ENCODE measurements at regions not wholly inside any gene's neighbourhood (a gene's known extent, or its start where the extent isn't known, plus 50 kb on each side); places are given as distances from the start of the nearest gene placed in this dataset.
"Not testable (repeated sequence)": the region's sequence is repeated elsewhere in the genome, so short reads cannot be mapped to it uniquely, and the experiment has no call there.

- DNase-seq = no peak
Observed at GRCh38 chr3:158882445-158882844, 80.6 kb downstream of the MFSD1 start.

DNA sequence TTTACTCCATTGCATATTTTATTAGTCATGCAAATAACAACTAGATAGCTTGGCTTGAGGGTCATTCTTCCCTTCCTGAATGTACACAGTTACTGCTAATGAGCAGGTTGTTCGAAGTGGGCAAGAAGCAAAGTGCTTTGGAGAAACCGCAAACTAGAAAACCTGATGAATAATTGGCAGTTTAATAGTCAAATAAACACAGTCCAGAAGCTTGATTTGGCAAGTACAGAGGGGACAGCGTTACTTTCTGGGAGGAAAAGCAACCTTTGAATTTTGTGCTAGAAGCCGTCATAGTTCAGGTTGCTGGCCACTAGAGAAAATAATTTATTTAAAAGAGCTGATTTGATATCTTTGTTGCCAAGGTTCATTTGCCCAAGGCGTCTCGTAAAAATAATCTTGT, 94.9 kb downstream of the MFSD1 start:
- DNase-seq = no peak

DNA sequence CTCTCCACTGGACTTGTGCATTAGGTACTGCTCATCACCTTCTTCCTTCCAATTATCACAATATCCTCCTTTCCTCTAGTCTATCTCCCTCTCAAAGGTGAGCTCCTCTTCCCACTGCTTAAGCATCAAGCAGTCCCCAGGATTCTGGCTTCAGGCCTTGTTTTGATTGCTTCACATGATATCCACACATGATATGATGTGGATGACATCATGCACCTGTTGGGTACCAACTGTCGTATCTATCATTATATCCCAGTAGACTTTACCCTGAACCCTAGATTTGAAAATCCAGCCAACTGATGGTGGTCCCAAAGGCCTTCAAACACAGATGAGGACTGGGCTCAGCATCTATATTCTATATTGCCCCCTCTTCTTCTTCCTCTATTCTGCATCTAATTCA, 104.9 kb downstream of the MFSD1 start:
- DNase-seq = no peak

GRCh38 chr3:158908187-158908734, 106.4 kb downstream of the MFSD1 start:
- DNase-seq = no peak

DNA sequence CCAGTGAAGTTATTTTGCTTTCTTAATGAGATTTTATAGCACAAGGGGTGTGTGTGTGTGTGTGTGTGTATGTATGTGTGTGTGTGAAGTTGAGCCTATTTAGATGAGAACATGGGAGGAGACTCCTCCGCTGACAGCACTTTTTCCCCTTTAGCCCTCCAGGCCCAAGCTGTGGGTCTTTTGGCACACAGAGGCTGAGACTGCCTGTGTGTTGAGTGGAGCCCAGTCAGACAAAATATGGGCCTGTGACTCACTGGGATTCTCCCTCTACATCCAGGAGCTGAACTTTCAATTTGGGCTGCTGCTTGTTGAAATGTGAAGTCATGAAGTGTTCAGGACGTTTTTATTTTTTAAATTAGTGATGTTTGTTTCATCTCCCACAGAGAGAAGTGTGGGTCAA, 108.0 kb downstream of the MFSD1 start:
- no peak for DNase-seq

- DNase-seq = no peak
Observed at GRCh38 chr3:158911586-158911985, 109.7 kb downstream of the MFSD1 start.

DNA sequence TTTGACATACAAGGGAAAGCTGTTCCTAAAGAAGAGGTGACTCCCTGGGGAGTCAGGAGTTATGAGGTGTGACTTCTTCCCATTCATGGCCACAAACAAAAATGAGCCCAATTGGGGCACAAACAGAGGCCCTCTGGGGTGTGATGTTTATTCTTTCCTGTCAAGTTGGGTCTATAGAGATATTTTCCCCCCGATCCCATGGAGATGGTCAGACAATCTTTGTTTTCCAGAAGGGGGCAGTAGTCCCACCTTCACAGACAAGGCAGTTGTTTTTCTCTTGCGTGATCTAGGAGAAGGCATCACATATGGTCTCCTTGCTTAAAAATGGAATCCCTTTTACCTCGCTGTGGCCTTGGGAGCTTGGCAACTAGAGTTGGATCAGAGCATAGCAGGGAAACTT, 110.3 kb downstream of the MFSD1 start:
- DNase-seq = no peak

DNA sequence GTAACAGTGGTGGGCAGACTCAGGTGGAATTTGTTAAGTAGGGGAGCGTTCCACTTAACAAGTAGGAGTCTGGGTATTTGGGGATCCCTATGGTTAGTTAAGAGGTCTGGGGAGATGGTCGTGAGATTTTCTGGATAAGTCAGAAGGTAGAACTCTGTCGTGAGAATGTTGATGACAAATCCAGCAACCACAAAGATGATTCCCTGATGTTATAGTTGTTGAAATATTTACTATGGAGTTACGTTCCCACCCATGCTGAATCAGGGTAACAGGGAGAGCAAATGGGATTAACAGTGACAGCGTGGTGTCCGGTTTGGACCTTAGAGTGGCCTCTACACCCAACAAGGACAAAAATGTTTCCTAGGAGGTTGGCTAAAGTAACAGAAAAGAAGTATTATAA, 110.8 kb downstream of the MFSD1 start:
- DNase-seq = no peak

GRCh38 chr3:158916111-158916510, 114.3 kb downstream of the MFSD1 start:
- DNase-seq = no peak

DNA sequence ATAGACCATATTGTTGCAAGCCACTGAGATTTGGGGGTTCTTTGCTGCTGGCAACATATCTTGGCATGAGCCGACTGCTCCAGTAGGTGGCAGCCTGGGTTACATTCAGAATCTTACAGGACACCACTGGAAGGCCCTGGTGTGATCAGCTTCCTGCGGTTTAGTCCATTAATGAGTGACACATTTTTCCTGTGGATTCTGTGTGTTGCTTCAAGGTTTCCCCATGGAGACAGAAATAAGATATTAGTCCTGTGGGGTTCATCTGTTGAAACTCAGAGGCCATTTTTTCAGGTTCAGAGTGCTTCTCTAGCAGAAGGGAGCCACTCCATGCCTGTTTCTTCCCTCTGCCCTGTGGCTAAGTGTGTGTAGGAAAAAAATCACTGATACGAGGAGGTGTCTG, 116.2 kb downstream of the MFSD1 start:
- peak; percentile 40 for DNase-seq

DNA sequence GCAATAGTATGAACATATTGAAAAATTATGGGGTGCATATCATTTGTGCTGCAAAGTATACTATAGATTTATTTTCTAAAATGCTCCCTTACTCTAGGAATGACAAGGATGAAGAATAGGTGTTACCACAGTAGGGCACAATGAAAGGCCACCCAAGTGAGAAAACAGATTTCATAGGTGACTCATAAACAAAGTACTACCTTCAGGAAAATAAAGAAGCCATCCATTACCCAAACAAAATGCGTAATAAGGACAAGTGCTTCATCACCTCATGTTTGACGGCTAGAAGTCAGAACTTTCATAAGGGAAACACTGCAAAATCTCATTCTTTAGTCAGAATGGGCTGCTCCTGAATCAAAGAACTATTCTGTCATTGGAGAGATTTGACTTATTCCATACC, 116.6 kb downstream of the MFSD1 start:
- DNase-seq = no peak

DNA sequence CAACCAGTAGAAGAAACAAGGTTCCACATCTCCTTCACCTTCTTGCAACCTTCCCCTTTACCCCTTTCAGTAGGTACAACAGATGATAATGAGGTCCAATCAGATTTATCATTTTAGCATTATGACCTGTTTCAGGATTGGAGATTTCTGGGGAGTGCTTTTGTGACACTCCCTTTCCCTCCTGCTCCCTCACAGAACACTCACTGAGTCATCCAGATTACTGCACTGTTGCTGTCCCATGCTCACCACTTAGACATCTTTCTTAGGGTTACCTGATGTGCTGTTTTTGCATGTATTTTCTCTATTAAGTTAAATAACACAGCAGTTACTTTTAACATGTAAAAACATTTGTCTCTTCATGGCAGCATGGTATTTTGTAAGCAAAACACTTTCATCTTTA, 118.5 kb downstream of the MFSD1 start:
- no peak for DNase-seq

GRCh38 chr3:158925021-158925420, 123.2 kb downstream of the MFSD1 start:
- no peak for DNase-seq

- no peak for DNase-seq
Observed at GRCh38 chr3:158925828-158926494, 124.1 kb downstream of the MFSD1 start.

- DNase-seq = no peak
Observed at GRCh38 chr3:158935846-158936245, 134.0 kb downstream of the MFSD1 start.

- no peak for DNase-seq
Observed at GRCh38 chr3:158936530-158937113, 134.8 kb downstream of the MFSD1 start.

GRCh38 chr3:158950178-158950901, 148.5 kb downstream of the MFSD1 start:
- no peak for DNase-seq

DNA sequence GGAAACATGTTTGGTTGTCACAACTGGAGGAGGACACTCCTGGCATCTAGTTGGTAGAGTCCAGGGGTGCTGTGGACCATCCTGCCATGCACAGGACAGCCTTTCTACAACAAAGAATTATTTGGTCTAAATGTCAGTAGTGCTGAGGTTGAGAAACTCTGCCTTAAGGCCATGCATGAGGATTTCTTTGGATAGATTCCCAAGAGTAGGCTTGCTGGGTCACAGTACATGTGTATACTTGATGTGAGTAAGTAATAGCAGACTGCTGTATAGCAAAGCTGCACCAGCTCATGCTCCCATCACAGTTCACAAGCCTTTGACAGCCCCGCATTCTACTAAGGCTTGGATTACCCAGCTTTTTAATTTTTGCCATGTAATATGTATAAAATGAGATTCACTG, 151.3 kb downstream of the MFSD1 start:
- DNase-seq = no peak

- no peak for DNase-seq
Observed at GRCh38 chr3:158954420-158954819, 152.6 kb downstream of the MFSD1 start.

DNA sequence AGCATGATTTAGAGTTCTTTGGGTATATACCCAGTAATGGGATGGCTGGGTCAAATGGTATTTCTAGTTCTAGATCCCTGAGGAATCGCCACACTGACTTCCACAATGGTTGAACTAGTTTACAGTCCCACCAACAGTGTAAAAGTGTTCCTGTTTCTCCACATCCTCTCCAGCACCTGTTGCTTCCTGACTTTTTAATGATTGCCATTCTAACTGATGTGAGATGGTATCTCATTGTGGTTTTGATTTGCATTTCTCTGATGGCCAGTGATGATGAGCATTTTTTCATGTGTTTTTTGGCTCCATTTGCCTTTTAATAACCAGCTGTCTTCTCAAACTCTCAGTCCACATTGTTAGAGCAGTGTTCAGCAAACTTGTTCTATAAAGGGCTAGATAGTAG, 155.9 kb downstream of the MFSD1 start:
- DNase-seq = not testable (repeated sequence)

GRCh38 chr3:158958873-158959272, 157.0 kb downstream of the MFSD1 start:
- no peak for DNase-seq

DNA sequence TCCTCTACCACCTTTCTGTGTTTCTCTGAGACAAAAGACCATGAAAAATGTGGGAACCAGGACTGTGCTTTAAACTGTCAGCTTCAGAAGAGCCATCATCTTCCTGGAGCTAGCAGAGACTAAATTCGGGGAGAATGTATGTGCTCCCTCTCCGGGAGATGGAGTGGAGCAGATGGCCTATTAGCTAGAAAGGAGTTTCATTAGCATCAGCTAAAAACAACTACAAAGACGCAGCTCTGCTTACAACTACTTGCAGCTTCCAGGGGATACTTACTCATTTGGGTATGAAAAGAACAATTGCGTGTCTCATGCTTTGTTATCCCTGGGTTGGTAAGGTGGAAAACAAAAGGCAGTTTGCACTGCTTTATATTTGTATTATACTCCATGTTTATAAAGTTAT, 159.6 kb downstream of the MFSD1 start:
- DNase-seq = no peak

- DNase-seq = no peak
Observed at GRCh38 chr3:158961911-158962310, 160.1 kb downstream of the MFSD1 start.

GRCh38 chr3:158970006-158970405, 168.2 kb downstream of the MFSD1 start:
- DNase-seq = no peak

All from activated CD4-positive, alpha-beta T cell treated with anti-CD3 and anti-CD28 coated beads, Interleukin-2, amount 50 U/mL, for 16 hours (primary cell).